ENCODE measurements at regions not wholly inside any gene's neighbourhood (a gene's known extent, or its start where the extent isn't known, plus 50 kb on each side); places are given as distances from the start of the nearest gene placed in this dataset.
A peak's percentile ranks its signal among the peaks of the same experiment; 100 is the strongest.

GRCh38 chr5:1670351-1670750, 129.3 kb downstream of the MRPL36 start:
- no peak for ATAC-seq
- H3K9me3 Mint-ChIP-seq, result no peaks in the 10 kb centered on the region
- H3K4me3 Mint-ChIP-seq, result no peak overlapping the region
- H3K27ac Mint-ChIP-seq, result no peak overlapping the region
- H3K36me3 Mint-ChIP-seq, result no peaks in the 10 kb centered on the region
- H3K27me3 Mint-ChIP-seq, result peaks cover 79% of the 10 kb centered on the region
- H3K4me1 Mint-ChIP-seq, result peaks cover 14% of the 10 kb centered on the region

- no peak overlapping the region for H3K4me3 Mint-ChIP-seq
- H3K27ac Mint-ChIP-seq, result no peak overlapping the region
These were observed 130.1 kb downstream of the MRPL36 start for GRCh38 chr5:1669276-1670155.

GRCh38 chr5:1668141-1668721, 131.4 kb downstream of the MRPL36 start:
- ATAC-seq, result no peak
- peaks cover 14% of the 10 kb centered on the region for H3K4me1 Mint-ChIP-seq
- H3K27me3 Mint-ChIP-seq, result peaks cover 83% of the 10 kb centered on the region
- no peaks in the 10 kb centered on the region for H3K9me3 Mint-ChIP-seq
- no peak overlapping the region for H3K27ac Mint-ChIP-seq
- no peaks in the 10 kb centered on the region for H3K36me3 Mint-ChIP-seq
- H3K4me3 Mint-ChIP-seq, result no peak overlapping the region

More at GRCh38 chr5:1669276-1670155, 130.1 kb downstream of the MRPL36 start:
- Mint-ChIP-seq H3K27me3 (peaks cover 88% of the 10 kb centered on the region), H3K4me1 (peaks cover 14% of the 10 kb centered on the region), H3K36me3 (no peaks in the 10 kb centered on the region), H3K9me3 (no peaks in the 10 kb centered on the region)
- no peak for ATAC-seq

DNA sequence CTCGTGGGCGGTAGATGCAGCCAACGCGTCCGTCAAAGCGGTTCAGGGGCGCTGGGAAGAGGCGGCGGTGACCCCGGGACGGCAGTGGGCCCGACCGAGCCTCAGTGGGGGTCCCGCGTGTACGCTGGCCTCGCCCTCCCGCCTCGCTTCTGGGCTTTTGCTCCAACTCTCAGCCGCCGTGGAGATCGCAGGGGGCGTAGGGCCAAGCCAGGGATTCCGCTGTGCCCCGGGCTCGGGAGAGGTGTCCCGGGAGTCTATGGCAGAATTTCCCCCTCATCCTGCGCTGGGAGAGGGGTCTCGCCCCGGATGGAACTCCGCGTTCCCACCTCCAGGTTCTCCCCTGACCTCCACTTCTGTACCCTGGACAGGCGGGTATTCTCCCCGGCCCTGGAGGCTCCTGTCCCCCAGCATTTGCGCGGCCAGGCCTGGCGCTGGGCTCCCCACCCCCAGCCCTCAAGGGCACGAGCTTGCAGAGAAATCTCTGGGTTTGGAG, 131.9 kb downstream of the MRPL36 start:
- Mint-ChIP-seq H3K4me3 (no peak overlapping the region), H3K36me3 (no peaks in the 10 kb centered on the region), H3K4me1 (peaks cover 14% of the 10 kb centered on the region), H3K27me3 (peaks cover 83% of the 10 kb centered on the region), H3K27ac (no peak overlapping the region), H3K9me3 (no peaks in the 10 kb centered on the region)
- no peak for ATAC-seq

DNA sequence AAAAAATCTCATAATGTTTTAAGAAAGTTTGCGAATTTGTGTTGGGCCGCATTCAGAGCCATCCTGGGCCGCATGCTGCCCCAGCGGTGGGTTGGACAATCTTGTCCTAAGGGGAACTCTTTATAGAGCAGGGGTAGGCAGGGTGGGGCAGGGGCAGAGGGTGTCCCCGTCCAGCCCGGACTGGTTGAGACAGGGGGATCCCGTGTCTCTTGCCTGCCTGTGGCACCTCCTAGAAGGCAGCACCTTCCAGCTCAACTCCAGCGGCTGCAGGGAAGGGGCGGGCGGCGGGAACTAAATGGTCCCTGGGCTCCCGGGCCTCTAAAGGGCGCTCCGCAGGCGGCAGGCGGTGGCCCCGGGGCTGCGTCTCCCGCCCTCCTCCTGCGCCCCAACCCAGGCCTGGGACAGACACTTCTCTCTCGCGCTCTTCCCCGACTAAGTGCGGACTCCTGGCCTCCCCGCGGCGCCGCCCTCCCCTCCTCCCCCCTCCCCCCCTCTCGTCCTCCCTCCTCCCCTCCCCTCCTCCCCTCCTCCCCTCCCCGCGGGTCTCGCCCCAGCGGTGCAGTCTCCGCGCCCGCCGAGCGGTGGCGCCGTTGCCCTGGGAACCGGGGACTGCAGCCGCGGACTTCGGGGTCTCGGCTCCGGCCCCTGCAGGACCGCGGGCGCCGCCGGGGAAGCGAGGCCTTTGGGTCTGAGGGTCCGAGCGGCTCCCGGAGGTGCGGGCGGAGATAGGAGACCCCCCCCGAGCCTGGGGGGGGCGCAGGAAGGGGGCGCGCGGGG, 132.6 kb downstream of the MRPL36 start:
- Mint-ChIP-seq H3K4me1 (peaks cover 14% of the 10 kb centered on the region), H3K9me3 (no peaks in the 10 kb centered on the region), H3K4me3 (no peak overlapping the region), H3K36me3 (no peaks in the 10 kb centered on the region), H3K27ac (no peak overlapping the region), H3K27me3 (peaks cover 83% of the 10 kb centered on the region)
- ATAC-seq, result peak; percentile 49

- no peaks in the 10 kb centered on the region for H3K36me3 Mint-ChIP-seq
- no peak for ATAC-seq
- H3K27me3 Mint-ChIP-seq, result peaks cover 80% of the 10 kb centered on the region
- peaks cover 14% of the 10 kb centered on the region for H3K4me1 Mint-ChIP-seq
- no peaks in the 10 kb centered on the region for H3K9me3 Mint-ChIP-seq
- H3K27ac Mint-ChIP-seq, result no peak overlapping the region
- no peak overlapping the region for H3K4me3 Mint-ChIP-seq
These were observed 133.4 kb downstream of the MRPL36 start for GRCh38 chr5:1666221-1666620.

DNA sequence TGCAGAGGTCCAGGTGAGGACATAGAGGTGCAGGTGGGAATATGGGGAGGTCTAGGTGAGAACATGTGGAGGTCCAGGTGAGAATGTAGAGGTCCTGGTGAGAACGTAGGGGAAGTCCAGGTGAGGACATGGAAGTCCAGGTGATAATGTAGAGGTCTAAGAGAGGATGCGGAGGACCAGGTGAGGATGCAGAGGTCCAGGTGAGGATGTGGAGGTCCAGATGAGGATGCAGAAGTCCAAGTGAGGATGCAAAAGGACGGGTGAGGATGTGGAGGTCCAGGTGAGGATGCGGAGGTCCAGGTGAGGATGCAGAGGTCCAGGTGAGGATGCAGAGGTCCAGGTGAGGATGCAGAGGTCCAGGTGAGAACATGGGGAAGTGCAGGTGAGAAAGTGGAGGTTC, 133.8 kb downstream of the MRPL36 start:
- Mint-ChIP-seq H3K36me3 (no peaks in the 10 kb centered on the region), H3K27ac (no peak overlapping the region), H3K4me1 (peaks cover 14% of the 10 kb centered on the region), H3K27me3 (peaks cover 77% of the 10 kb centered on the region), H3K9me3 (no peaks in the 10 kb centered on the region), H3K4me3 (no peak overlapping the region)
- no peak for ATAC-seq

DNA sequence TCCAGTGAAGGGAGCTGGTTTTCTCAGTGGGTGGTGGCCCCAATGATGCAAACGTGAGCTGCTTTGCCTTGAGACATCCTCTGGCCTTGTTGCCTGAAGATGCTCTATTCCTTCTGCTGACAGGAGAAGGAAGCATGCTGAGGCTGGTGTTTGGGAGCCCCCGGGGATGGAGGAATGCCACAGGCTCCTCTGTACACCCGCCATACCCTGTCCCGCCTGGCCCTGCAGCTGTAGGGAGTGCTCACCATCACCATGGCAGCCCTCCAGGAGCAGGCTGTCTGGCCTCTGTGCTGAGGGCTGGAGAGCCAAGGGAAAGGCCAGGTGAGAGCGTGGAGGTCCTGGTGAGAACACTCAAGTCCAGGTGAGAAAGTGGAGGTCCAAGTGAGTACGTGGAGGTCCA, 134.4 kb downstream of the MRPL36 start:
- peaks cover 14% of the 10 kb centered on the region for H3K4me1 Mint-ChIP-seq
- no peaks in the 10 kb centered on the region for H3K36me3 Mint-ChIP-seq
- ATAC-seq, result no peak
- H3K9me3 Mint-ChIP-seq, result no peaks in the 10 kb centered on the region
- peaks cover 77% of the 10 kb centered on the region for H3K27me3 Mint-ChIP-seq
- H3K4me3 Mint-ChIP-seq, result no peak overlapping the region
- no peak overlapping the region for H3K27ac Mint-ChIP-seq

DNA sequence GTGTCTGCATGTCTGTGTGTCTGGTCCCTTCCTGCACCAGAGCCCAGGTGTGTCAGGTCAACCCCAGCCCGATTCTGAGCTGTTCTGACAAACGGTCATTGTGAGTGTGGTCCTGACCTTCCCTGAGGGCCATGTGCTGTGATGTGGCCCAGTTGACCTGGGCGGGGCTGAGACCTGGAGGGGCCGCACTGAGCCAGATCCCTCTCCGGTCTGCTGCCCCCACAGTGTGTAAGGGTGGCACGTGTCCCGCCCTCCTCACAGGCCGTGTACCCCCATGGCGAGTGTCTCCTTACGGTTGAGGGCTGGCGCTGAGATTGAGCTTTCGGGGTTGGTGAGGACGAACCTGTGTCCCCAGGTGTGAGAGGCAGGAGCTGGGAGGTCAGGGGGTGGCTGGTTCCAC, 136.5 kb downstream of the MRPL36 start:
- H3K9me3 Mint-ChIP-seq, result no peaks in the 10 kb centered on the region
- no peaks in the 10 kb centered on the region for H3K36me3 Mint-ChIP-seq
- peaks cover 69% of the 10 kb centered on the region for H3K27me3 Mint-ChIP-seq
- no peak overlapping the region for H3K27ac Mint-ChIP-seq
- no peak for ATAC-seq
- H3K4me3 Mint-ChIP-seq, result no peak overlapping the region
- H3K4me1 Mint-ChIP-seq, result peaks cover 12% of the 10 kb centered on the region

GRCh38 chr5:1662559-1663085, 137.0 kb downstream of the MRPL36 start:
- Mint-ChIP-seq H3K4me1 (peaks cover 8% of the 10 kb centered on the region), H3K27ac (no peak overlapping the region), H3K27me3 (peaks cover 64% of the 10 kb centered on the region), H3K9me3 (no peaks in the 10 kb centered on the region), H3K4me3 (no peak overlapping the region), H3K36me3 (no peaks in the 10 kb centered on the region)
- no peak for ATAC-seq

- Mint-ChIP-seq H3K36me3 (no peaks in the 10 kb centered on the region), H3K27me3 (peaks cover 65% of the 10 kb centered on the region), H3K4me1 (peaks cover 8% of the 10 kb centered on the region), H3K9me3 (no peaks in the 10 kb centered on the region), H3K27ac (no peak overlapping the region), H3K4me3 (no peak overlapping the region)
- ATAC-seq, result no peak
These were observed 137.6 kb downstream of the MRPL36 start for GRCh38 chr5:1661831-1662558.

DNA sequence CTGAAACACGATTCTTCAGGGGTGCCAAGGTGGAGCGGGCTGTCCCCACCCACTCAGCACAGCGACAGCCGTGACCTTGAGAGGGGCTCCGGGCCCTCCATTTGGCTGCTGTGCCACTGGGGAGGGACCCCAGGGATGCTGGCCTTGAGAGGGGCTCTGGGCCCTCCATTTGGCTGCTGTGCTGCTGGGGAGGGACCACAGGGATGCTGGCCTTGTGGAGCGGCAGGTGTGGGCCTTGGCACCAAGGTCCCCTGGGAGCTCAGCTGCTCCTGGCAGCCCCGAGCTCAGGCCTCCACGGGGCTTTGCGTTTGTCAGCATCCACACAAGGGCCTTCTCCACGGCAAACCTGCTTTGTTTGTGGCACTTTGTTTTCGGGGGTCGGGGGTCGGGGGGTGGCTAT, 137.6 kb upstream of the LPCAT1 start:
- H3K27me3 Mint-ChIP-seq, result peaks cover 66% of the 10 kb centered on the region
- H3K36me3 Mint-ChIP-seq, result no peaks in the 10 kb centered on the region
- no peaks in the 10 kb centered on the region for H3K9me3 Mint-ChIP-seq
- H3K27ac Mint-ChIP-seq, result no peak overlapping the region
- H3K4me1 Mint-ChIP-seq, result peaks cover 8% of the 10 kb centered on the region
- ATAC-seq, result no peak
- no peak overlapping the region for H3K4me3 Mint-ChIP-seq

GRCh38 chr5:1660511-1660910, 136.8 kb upstream of the LPCAT1 start:
- H3K36me3 Mint-ChIP-seq, result no peaks in the 10 kb centered on the region
- H3K27me3 Mint-ChIP-seq, result peaks cover 59% of the 10 kb centered on the region
- H3K27ac Mint-ChIP-seq, result no peak overlapping the region
- no peak overlapping the region for H3K4me3 Mint-ChIP-seq
- no peaks in the 10 kb centered on the region for H3K9me3 Mint-ChIP-seq
- no peak for ATAC-seq
- peaks cover 1% of the 10 kb centered on the region for H3K4me1 Mint-ChIP-seq

DNA sequence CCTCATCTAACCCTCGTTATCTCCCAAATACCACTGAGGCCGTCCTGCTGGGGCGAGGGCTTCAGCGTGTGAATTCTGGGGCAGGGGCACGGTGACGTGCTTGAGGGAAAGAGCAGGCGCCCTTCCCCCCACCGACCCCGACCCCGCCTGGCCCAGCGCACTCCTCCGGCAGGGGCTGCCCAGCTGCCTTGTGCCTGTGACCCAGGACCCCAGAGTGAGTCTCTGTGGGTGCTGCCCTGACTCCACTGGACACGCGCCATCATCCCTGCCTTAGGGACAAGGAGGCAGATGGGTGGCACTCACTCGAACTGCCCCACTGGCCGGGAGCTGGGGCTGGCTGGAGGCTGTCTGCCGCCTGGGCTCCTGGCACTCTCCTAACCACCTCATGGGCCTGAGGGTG, 136.2 kb upstream of the LPCAT1 start:
- no peaks in the 10 kb centered on the region for H3K9me3 Mint-ChIP-seq
- no peak overlapping the region for H3K4me3 Mint-ChIP-seq
- ATAC-seq, result no peak
- H3K36me3 Mint-ChIP-seq, result no peaks in the 10 kb centered on the region
- no peak overlapping the region for H3K27ac Mint-ChIP-seq
- peaks cover 3% of the 10 kb centered on the region for H3K4me1 Mint-ChIP-seq
- peaks cover 53% of the 10 kb centered on the region for H3K27me3 Mint-ChIP-seq

Measured in stimulated activated memory B cell treated with anti-CD40 and anti-IgM and Interleukin-4, amounts not matched to agents 10 μg/mL and 1 μg/mL and 100 μg/mL, for 72 hours (primary cell).